Right lobe of liver (tissue), 4 donors: ENCODE measurements at regions not wholly inside any gene's neighbourhood (a gene's known extent, or its start where the extent isn't known, plus 50 kb on each side); places are given as distances from the start of the nearest gene placed in this dataset.

Experiments
- CTCF ChIP-seq, 4 donors: fragments of 200-600 bp in 3 of 4; fragments of 450-650 bp in 1 of 4; IDR thresholded peaks; one replicate each; pipeline versions ENCODE4 v1.5.1 to v1.8.0; 2016 to 2022; ENCODE audit warnings: antibody characterized with exemption in 4 of 4, mild to moderate bottlenecking in 2 of 4
- POLR2A ChIP-seq: fragments of 450-650 bp; IDR thresholded peaks from one replicate; pipeline ENCODE4 v1.6.1; 2017; ENCODE audit warnings: antibody characterized with exemption, mild to moderate bottlenecking
- donor health status: DM: no; HTN: no; CAD: no.
- donor health status: DM: no; HTN: no; CAD: no.
- donor health status: DM: no; HTN: yes; CAD: no.

- TF ChIP-seq POLR2A, result no peak
- TF ChIP-seq CTCF (IDR thresholded peaks at IDR 0.05), result no peak
Measured at GRCh38 chr3:181534781-181535221, 176.9 kb upstream of the SOX2 start.
